Stimulated activated CD4-positive, alpha-beta T cell treated with anti-CD3 and anti-CD28 coated beads, Interleukin-4, amount 100 ng/mL, for 4 hours (primary cell): ENCODE measurements at regions not wholly inside any gene's neighbourhood (a gene's known extent, or its start where the extent isn't known, plus 50 kb on each side); places are given as distances from the start of the nearest gene placed in this dataset.
A peak's percentile ranks its signal among the peaks of the same experiment; 100 is the strongest.

Source experiments
- DNase-seq, 2 experiments: peaks; one replicate each; pipeline ENCODE4 v3.0.0-alpha.2; 2020

- DNase-seq, result no peak
These were observed 230.2 kb downstream of the TSHZ3 start for GRCh38 chr19:31118986-31119385.

GRCh38 chr19:31118287-31118955 is 230.8 kb downstream of the TSHZ3 start:
- DNase-seq, result no peak

GRCh38 chr19:31114585-31114984 is 234.7 kb downstream of the TSHZ3 start:
- DNase-seq, result no peak

GRCh38 chr19:31113293-31113692 is 235.9 kb downstream of the TSHZ3 start:
- no peak for DNase-seq

GRCh38 chr19:31112158-31112557 is 237.1 kb downstream of the TSHZ3 start:
- no peak for DNase-seq

GRCh38 chr19:31111741-31112140 is 237.5 kb downstream of the TSHZ3 start:
- DNase-seq, result no peak

- peak in 1 of 2 experiments; percentile 3 for DNase-seq
These were observed 238.9 kb downstream of the TSHZ3 start for GRCh38 chr19:31110336-31110735.

- DNase-seq, result no peak
These were observed 239.6 kb downstream of the TSHZ3 start for GRCh38 chr19:31109636-31110035.

- no peak for DNase-seq
These were observed 242.1 kb downstream of the TSHZ3 start for GRCh38 chr19:31107096-31107495.

- DNase-seq, result no peak
These were observed 243.5 kb downstream of the TSHZ3 start for GRCh38 chr19:31105761-31106160.

GRCh38 chr19:31104451-31104850 is 244.8 kb downstream of the TSHZ3 start:
- no peak for DNase-seq

- DNase-seq, result no peak
These were observed 246.0 kb downstream of the TSHZ3 start for GRCh38 chr19:31103228-31103627.

GRCh38 chr19:31102674-31103073 is 246.6 kb downstream of the TSHZ3 start:
- DNase-seq, result no peak

GRCh38 chr19:31100981-31101380 is 248.3 kb downstream of the TSHZ3 start:
- no peak for DNase-seq

- no peak for DNase-seq
These were observed 249.0 kb downstream of the TSHZ3 start for GRCh38 chr19:31100206-31100590.

GRCh38 chr19:31099515-31100205 is 249.6 kb downstream of the TSHZ3 start:
- no peak for DNase-seq

GRCh38 chr19:31098836-31099235 is 250.4 kb downstream of the TSHZ3 start:
- no peak for DNase-seq

GRCh38 chr19:31096935-31097545 is 252.2 kb downstream of the TSHZ3 start:
- no peak for DNase-seq

GRCh38 chr19:31096062-31096830 is 253.0 kb downstream of the TSHZ3 start:
- DNase-seq, result no peak

- DNase-seq, result no peak
These were observed 254.0 kb downstream of the TSHZ3 start for GRCh38 chr19:31095100-31095804.

GRCh38 chr19:31092274-31092673 is 257.0 kb downstream of the TSHZ3 start:
- no peak for DNase-seq

- DNase-seq, result no peak
These were observed 259.6 kb downstream of the TSHZ3 start for GRCh38 chr19:31089681-31090080.

GRCh38 chr19:31085125-31085524 is 264.1 kb downstream of the TSHZ3 start:
- DNase-seq, result no peak
